HT-29 (cell line): ENCODE measurements at regions not wholly inside any gene's neighbourhood (a gene's known extent, or its start where the extent isn't known, plus 50 kb on each side); places are given as distances from the start of the nearest gene placed in this dataset.

ENCODE experiments used
- DNase-seq: peaks from one replicate; pipeline ENCODE4 v3.0.0-alpha.2; 2015; ENCODE audit warnings: low spot score

DNA sequence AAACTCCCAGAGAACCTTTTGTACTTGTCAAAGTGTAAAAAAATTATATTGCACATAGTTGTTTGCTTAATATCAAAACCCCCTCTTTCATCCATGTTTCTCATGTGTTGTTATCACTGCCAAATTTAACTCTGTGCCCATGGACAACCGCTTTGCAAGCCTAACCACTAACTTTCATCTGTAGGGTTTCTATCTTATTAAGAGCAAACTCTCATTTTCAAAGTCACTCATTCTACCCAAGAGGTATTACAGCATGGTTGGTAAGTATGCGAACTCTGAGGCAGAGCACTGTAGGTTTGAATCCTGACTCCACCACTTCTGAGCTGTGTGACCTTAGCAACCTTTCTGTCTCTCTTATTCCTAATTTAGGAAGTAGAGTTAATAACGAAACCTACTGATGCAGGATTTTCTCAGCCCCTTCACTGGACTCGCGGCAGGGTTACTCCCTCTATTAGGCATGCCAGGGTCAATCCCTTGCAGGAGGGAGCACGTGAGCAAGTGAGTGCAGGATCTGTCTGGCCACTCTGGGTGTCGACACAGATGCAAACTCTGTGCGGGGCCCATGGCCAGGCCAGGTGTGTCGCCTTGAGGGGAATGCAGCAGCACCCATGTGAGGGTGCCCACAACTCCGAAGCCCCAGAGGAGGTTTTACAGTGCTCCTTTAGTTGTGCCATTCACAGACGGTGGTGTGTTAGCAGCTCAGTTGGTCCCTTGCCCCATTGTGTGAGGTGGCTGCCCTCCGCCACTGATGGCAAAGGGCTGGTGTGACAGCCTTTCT is 361.5 kb upstream of the ADGRL2 start:
- no peak for DNase-seq

DNA sequence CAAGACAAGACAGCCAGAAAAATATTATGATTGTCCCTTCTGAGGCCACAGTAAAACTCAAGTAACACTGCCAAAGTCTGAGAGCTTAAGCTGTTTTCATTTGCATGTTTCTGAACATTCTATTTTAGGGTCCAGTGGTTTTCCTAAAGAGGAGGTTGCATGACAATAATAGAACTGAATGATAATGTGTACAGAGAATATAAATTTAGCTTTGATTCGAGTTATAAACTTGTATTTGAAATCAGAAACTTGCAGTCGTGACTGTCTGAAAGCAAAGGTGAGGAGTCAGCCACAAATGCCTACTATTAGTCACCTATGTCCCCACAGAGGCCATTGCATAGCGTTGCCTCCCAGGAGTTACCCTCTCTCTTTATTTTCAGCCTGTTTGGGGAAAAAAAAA is 363.1 kb upstream of the ADGRL2 start:
- no peak for DNase-seq

DNA sequence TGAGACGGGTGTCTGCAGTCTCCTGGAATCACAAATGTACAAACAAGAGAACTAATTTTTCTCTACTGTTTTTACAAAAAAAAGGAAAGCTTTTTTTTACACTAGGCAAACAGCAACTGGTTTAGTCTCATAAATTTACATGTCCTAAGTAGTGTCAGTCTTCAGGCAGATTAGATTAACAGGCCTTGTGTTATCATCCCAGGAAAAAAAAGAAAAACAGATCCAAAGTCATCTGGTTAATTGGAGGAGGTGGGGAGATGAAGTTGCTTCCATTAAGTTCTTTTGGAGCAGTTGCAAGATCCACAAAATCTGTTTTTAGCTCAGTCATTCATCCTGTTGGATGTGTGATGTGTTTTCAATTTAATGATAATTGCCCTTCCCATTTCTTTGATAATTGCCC is 363.5 kb upstream of the ADGRL2 start:
- no peak for DNase-seq

GRCh38 chr1:81435175-81435574 is 365.6 kb upstream of the ADGRL2 start:
- no peak for DNase-seq

GRCh38 chr1:81433676-81434075 is 367.1 kb upstream of the ADGRL2 start:
- no peak for DNase-seq

DNA sequence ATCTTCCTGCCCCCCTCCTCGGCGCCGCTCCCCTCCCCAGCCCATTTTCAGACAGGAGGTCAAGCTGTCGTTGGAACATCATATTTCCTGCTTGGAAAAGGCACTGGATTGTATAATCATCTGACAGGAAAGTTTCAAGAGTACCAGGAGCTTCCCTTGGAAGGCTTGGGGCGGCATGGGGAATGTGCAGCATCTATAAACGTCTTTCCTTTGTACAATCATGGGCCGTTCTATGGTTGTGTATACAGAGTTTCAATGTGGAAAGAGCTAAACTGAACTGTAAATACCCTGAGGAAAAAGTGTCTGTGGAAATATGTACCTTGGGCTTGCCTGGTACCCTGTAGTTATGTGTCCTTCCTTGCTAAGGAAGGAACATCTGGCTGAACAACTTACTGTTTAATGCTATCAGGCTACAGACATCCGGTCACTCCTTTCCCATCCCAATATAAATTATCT is 368.1 kb upstream of the ADGRL2 start:
- DNase-seq = no peak

DNA sequence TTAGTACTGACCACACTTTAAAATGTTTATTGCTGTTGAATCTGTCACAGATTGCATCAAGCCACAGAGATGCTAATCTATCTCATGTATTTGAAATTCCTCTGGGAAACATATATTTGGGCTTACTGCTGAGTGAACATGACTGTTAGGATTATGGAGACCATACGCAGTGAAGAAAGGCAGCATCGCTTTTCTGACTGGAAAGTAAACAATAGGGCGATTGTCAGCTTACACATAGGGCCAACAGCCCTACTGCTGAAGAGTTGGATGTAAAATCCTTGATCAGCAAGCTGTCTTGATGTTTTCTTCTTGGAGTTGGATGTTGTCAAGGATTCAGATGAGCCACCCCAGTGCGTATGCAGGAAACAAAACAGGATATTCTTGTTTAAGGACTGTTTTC is 368.7 kb upstream of the ADGRL2 start:
- DNase-seq = no peak

- no peak for DNase-seq
Measured at GRCh38 chr1:81431624-81432000, 369.1 kb upstream of the ADGRL2 start.

GRCh38 chr1:81430955-81431623 is 369.6 kb upstream of the ADGRL2 start:
- DNase-seq = no peak

DNA sequence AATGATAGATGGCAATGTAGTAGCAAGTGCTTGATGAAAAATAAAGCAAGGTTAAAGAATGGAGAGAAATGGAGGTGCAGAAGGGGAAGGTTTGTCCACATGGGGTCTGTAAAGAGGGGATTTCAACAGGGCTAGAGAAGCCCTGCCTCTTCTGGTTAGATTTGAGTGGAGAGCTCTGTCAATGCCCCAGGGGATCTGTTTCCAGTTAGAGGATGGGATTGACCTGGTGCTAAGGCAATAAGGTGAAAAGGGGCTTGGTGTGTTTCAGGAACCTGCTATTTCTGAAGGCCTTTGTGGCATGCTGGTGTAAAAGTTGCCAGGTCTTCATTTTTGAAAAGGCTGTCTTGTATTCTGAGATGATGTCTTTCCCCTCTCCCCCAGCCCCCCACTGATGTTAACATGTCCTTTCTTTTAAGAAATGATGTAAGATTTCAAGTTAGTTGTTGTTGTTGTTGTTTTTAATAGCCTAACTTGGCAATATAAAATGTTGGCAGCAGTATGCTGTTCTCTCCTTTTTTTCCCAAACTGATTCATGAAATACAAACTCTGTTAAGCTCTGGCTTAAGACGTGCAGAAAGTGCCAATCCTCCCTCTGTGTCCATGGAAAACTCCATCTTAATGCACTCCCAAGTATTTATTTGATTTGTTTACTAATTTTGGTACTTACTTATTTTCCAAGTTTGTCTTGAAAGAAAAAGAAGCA is 370.3 kb upstream of the ADGRL2 start:
- DNase-seq = no peak

GRCh38 chr1:81428998-81429397 is 371.7 kb upstream of the ADGRL2 start:
- peak; percentile 36 for DNase-seq

GRCh38 chr1:81424816-81425215 is 375.9 kb upstream of the ADGRL2 start:
- DNase-seq = no peak

- DNase-seq = no peak
Measured at GRCh38 chr1:81424061-81424460, 376.7 kb upstream of the ADGRL2 start.

- DNase-seq = no peak
Measured at GRCh38 chr1:81420760-81421159, 380.0 kb upstream of the ADGRL2 start.

DNA sequence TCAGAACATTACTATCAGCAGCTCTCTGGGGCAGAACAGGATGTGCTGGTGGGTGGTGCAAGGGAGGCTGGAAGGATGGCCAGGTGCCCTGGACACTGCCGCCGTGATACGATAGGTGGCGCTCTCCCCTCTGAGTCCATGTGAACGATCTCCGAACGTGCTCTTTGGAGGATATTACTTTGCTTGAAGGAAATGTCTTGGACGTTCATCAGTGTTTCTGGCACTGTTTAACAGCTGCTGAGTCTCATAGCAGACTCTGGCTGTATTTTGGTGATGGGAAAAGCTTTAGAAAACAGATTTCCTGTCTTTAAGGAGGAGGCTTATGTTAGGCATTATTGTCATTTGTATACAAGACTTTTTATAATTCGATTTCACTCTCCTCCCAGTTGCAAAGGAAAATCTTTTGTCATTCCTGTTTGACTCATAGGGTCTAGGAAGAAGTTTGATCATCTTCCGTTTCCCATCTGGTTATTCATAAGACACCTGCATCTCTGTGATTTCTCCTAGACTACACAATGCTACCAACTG is 386.2 kb upstream of the ADGRL2 start:
- peak; percentile 84 for DNase-seq

- no peak for DNase-seq
Measured at GRCh38 chr1:81412954-81413353, 387.8 kb upstream of the ADGRL2 start.

DNA sequence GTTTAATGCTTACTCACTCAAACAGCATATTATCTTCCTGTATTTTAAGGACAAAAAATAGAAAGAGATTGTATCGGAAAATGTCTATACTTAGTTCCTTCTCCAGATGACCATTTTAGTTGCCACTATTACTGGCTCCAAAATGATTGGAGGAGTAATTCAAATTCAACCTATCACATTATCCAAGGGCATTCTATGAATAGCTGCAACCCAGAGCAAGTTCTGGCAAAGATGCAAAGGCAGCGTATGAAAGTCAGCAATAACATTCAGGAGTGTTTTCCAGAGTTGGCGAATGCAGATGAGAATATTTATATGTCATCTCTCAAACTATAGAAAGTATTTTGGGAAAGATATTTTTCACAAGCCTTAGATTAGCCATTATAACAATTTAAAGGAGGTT is 389.8 kb upstream of the ADGRL2 start:
- DNase-seq = no peak

GRCh38 chr1:81410351-81410750 is 390.4 kb upstream of the ADGRL2 start:
- no peak for DNase-seq

DNA sequence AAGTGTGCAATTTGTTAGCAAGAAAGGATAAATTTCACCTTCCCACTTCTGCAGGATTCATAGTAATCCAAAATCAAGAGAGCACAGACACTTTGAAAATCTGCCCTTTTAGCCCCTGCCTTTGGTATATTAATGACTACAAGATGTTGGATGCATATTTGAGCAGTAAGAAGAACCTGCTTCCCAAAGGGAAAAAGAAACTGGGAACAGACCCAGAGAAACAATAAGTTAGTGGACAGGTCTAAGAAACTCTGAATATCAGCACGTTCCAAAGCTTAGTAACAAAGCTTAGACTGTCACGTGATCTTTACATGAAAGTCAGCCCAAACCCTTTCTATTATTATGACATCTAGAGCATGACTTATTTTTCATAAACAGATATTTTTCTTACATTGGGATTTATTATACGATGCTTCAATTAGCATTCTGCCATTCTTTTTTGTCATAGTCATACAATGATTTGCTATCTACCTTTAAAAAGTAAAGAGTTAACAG is 390.9 kb upstream of the ADGRL2 start:
- DNase-seq = no peak

GRCh38 chr1:81409262-81409661 is 391.5 kb upstream of the ADGRL2 start:
- no peak for DNase-seq

- DNase-seq = no peak
Measured at GRCh38 chr1:81408419-81408818, 392.3 kb upstream of the ADGRL2 start.
